IMR-90 (cell line): ENCODE measurements at regions not wholly inside any gene's neighbourhood (a gene's known extent, or its start where the extent isn't known, plus 50 kb on each side); places are given as distances from the start of the nearest gene placed in this dataset.

Experiments
- ATAC-seq: fragments of 200-7000 bp; cut with Tn5 transposase; 2 replicates; pipeline ENCODE4 v1.9.1; 2020; ENCODE audit warnings: low read depth, mild to moderate bottlenecking, moderate library complexity
- BruUV-seq: library from RNA; stranded (reverse); fragments of 400-500 nt; replicated peaks from 2 replicates; lab custom pipeline; 2021; lab: Mats Ljungman, UMichigan
- CTCF ChIA-PET: fragments of 300-600 bp; formaldehyde crosslinking; extraction: SDS; loops from one replicate; lab custom pipeline; 2021; ENCODE audit warnings: antibody characterized with exemption; lab: Yijun Ruan, JAX
- POLR2A ChIA-PET: fragments of 300-600 bp; sonication (Branson Sonifier 250); formaldehyde crosslinking; loops from one replicate; lab custom pipeline; 2022; ENCODE audit warnings: antibody characterized with exemption; ENCODE audit not compliant: unreplicated experiment; lab: Charles Lee
- DNase-seq: peaks from one replicate; pipeline ENCODE4 v3.0.0; 2013
- H2AFZ ChIP-seq: replicated peaks from 2 replicates; pipeline ENCODE3; 2013; ENCODE audit warnings: low read length, mild to moderate bottlenecking; ENCODE audit not compliant: poor library complexity
- H2AK5ac ChIP-seq: 2 replicates; pipeline ENCODE4 v1.6.1; 2013; ENCODE audit warnings: low read depth, low read length, inconsistent platforms
- H2AK9ac ChIP-seq: replicated peaks from 2 replicates; pipeline ENCODE3; 2013; ENCODE audit warnings: mild to moderate bottlenecking, low read depth, low read length, moderate library complexity; ENCODE audit not compliant: poor library complexity
- H2BK120ac ChIP-seq: 2 replicates; pipeline ENCODE4 v1.6.1; 2013; ENCODE audit warnings: low read depth, low read length, inconsistent platforms
- H2BK15ac ChIP-seq: 3 replicates; pipeline ENCODE4 v1.6.1; 2013; ENCODE audit warnings: low read depth, low read length, inconsistent platforms
- H2BK20ac ChIP-seq: 2 replicates; pipeline ENCODE4 v1.6.1; 2013; ENCODE audit warnings: low read depth, mild to moderate bottlenecking, inconsistent platforms, low read length, moderate library complexity
- H2BK5ac ChIP-seq: 2 replicates; pipeline ENCODE4 v1.6.1; 2013; ENCODE audit warnings: mild to moderate bottlenecking, low read depth, low read length, inconsistent platforms; ENCODE audit not compliant: poor library complexity, severe bottlenecking
- H3K14ac ChIP-seq: replicated peaks from 2 replicates; pipeline ENCODE4 v1.6.1; 2013; ENCODE audit warnings: low read depth, low read length, inconsistent platforms
- H3K18ac ChIP-seq: 2 replicates; pipeline ENCODE4 v1.6.1; 2013; ENCODE audit warnings: low read depth, low read length, control low read depth
- H3K23ac ChIP-seq: 2 replicates; pipeline ENCODE4 v1.6.1; 2013; ENCODE audit warnings: low read depth, low read length, inconsistent platforms
- H3K27ac ChIP-seq: 2 replicates; pipeline ENCODE4 v1.5.1; 2013; ENCODE audit warnings: mild to moderate bottlenecking, control low read depth, low read length; ENCODE audit not compliant: insufficient read depth
- H3K27me3 ChIP-seq: 2 replicates; pipeline ENCODE4 v1.6.1; 2013; ENCODE audit warnings: low read length; ENCODE audit not compliant: control insufficient read depth, insufficient read depth
- H3K36me3 ChIP-seq: 2 replicates; pipeline ENCODE4 v1.6.1; 2013; ENCODE audit warnings: low read length, mixed read lengths; ENCODE audit not compliant: control insufficient read depth, insufficient read depth
- H3K4ac ChIP-seq: 2 replicates; pipeline ENCODE4 v1.6.1; 2013; ENCODE audit warnings: low read depth, low read length, inconsistent platforms
- H3K4me1 ChIP-seq: 2 replicates; pipeline ENCODE4 v1.6.1; 2013; ENCODE audit warnings: low read length, mixed read lengths; ENCODE audit not compliant: control insufficient read depth, insufficient read depth
- H3K4me2 ChIP-seq: 2 replicates; pipeline ENCODE4 v1.6.1; 2013; ENCODE audit warnings: low read depth, mild to moderate bottlenecking, control low read depth, low read length, moderate library complexity
- H3K4me3 ChIP-seq: 2 replicates; pipeline ENCODE4 v1.5.1; 2013; ENCODE audit warnings: low read depth, mild to moderate bottlenecking, control low read depth, low read length, moderate library complexity; ENCODE audit not compliant: insufficient read depth
- H3K56ac ChIP-seq: 2 replicates; pipeline ENCODE4 v1.6.1; 2013; ENCODE audit warnings: low read length, inconsistent platforms; ENCODE audit not compliant: insufficient read depth; ENCODE audit errors: extremely low read depth
- H3K79me1 ChIP-seq, 2 experiments: 2 replicates each; pipeline ENCODE4 v1.6.1; 2013; ENCODE audit warnings: low read length in 2 of 2, inconsistent platforms in 1 of 2, low read depth in 1 of 2
- H3K9ac ChIP-seq: 2 replicates; pipeline ENCODE4 v1.6.1; 2013; ENCODE audit warnings: low read depth, low read length, control low read depth
- H3K9me1 ChIP-seq: 2 replicates; pipeline ENCODE4 v1.6.1; 2013; ENCODE audit warnings: low read length, inconsistent platforms; ENCODE audit not compliant: insufficient read depth
- H3K9me3 ChIP-seq: 2 replicates; pipeline ENCODE4 v1.6.1; 2013; ENCODE audit warnings: low read length; ENCODE audit not compliant: control insufficient read depth, insufficient read depth
- H4K20me1 ChIP-seq: 2 replicates; pipeline ENCODE4 v1.6.1; 2013; ENCODE audit warnings: low read length, inconsistent platforms; ENCODE audit not compliant: insufficient read depth
- H4K5ac ChIP-seq: 2 replicates; pipeline ENCODE4 v1.6.1; 2013; ENCODE audit warnings: mild to moderate bottlenecking, low read depth, low read length, control low read depth
- H4K8ac ChIP-seq, 2 experiments: 2 replicates each; pipeline ENCODE4 v1.6.1; 2013; ENCODE audit warnings: low read depth in 2 of 2, low read length in 2 of 2, control low read depth in 1 of 2, inconsistent platforms in 1 of 2
- H4K91ac ChIP-seq: 2 replicates; pipeline ENCODE4 v1.6.1; 2013; ENCODE audit warnings: low read depth, low read length, inconsistent platforms; ENCODE audit not compliant: insufficient read depth
- MAZ ChIP-seq: IDR thresholded peaks from 2 replicates; pipeline ENCODE4 v1.6.1; 2012; ENCODE audit warnings: low read depth, mild to moderate bottlenecking, low read length, improper control_type of control experiment, moderate library complexity, borderline replicate concordance
- NFE2L2 ChIP-seq: fragments of 150-350 bp; IDR thresholded peaks from 2 replicates; pipeline ENCODE4 v1.6.1; 2016; ENCODE audit warnings: low read depth, mild to moderate bottlenecking, low read length
- dilution Hi-C: fragments of 300-500 bp; cut with HindIII; formaldehyde crosslinking; loops from one replicate; pipeline ENCODE4 v1.14.3; 2018; ENCODE audit warnings: low sequenced_read_pairs; ENCODE audit not compliant: unreplicated experiment
- in situ Hi-C: fragments of 300-500 bp; cut with MboI; formaldehyde crosslinking; loops from 3 replicates; pipeline ENCODE4 v1.14.3; 2019; ENCODE audit warnings: low sequenced_read_pairs, inconsistent platforms, mixed read lengths
- intact Hi-C: fragments of 100-400 bp; cut with micrococcal nuclease; formaldehyde crosslinking; loops from 2 replicates; pipeline ENCODE4 v1.10.0; 2022

- no peak overlapping the region for H3K4me2 ChIP-seq
- no peak overlapping the region for H2AK9ac ChIP-seq
- no peak overlapping the region for H4K5ac ChIP-seq
- H3K56ac ChIP-seq, result no peak overlapping the region
- H3K4me3 ChIP-seq, result no peak overlapping the region
- BruUV-seq, result no TSS peak
- no peak overlapping the region for H2BK20ac ChIP-seq
- H3K36me3 ChIP-seq, result no peaks in the 10 kb centered on the region
- no peak overlapping the region for H3K9ac ChIP-seq
- 0 out of 2 replicates have a peak, but pooled peaks have one; percentile 14 for ATAC-seq
- H3K14ac ChIP-seq, result no peak overlapping the region
- in situ Hi-C loops (no loop called here), intact Hi-C loops (loop anchor here (5.0 kb wide), 1 partner anchor 388 kb away; no protein-coding TSS in a partner anchor), dilution Hi-C loops (no loop called here)
- H3K9me1 ChIP-seq, result no peaks in the 10 kb centered on the region
- H3K9me3 ChIP-seq, result no peaks in the 10 kb centered on the region
- no peak overlapping the region for H2BK5ac ChIP-seq
- H3K79me1 ChIP-seq, result no peaks in the 10 kb centered on the region
- CTCF ChIA-PET, result interaction anchor here (1.1 kb wide), 1 partner anchor 378 kb away, joined by 3 read pairs; no protein-coding TSS in a partner anchor
- H2BK15ac ChIP-seq, result no peak overlapping the region
- TF ChIP-seq NFE2L2 (no peak), MAZ (no peak)
- H3K23ac ChIP-seq, result no peak overlapping the region
- no peaks in the 10 kb centered on the region for H3K27me3 ChIP-seq
- H3K18ac ChIP-seq, result no peak overlapping the region
- no peak overlapping the region for H4K8ac ChIP-seq
- no peak for DNase-seq
- H2AFZ ChIP-seq, result no peak overlapping the region
- H3K4me1 ChIP-seq, result no peaks in the 10 kb centered on the region
- H4K91ac ChIP-seq, result no peak overlapping the region
- no peak overlapping the region for H3K4ac ChIP-seq
- H2AK5ac ChIP-seq, result no peak overlapping the region
- H4K20me1 ChIP-seq, result no peaks in the 10 kb centered on the region
- no peak overlapping the region for H3K27ac ChIP-seq
- no peak overlapping the region for H2BK120ac ChIP-seq
- POLR2A ChIA-PET, result no interaction called here
Measured at GRCh38 chr3:27939521-27939920, 217.4 kb upstream of the EOMES start.
